H9 (cell line): ENCODE measurements at regions not wholly inside any gene's neighbourhood (a gene's known extent, or its start where the extent isn't known, plus 50 kb on each side); places are given as distances from the start of the nearest gene placed in this dataset.
A peak's percentile ranks its signal among the peaks of the same experiment; 100 is the strongest.

Experiments used
- DNase-seq: peaks from one replicate; pipeline ENCODE4 v3.0.0-alpha.2; 2017
- H2AFZ ChIP-seq: one replicate; pipeline ENCODE4 v1.6.1; 2013; ENCODE audit warnings: mild to moderate bottlenecking, low read length, control low read depth, moderate library complexity
- H2AK5ac ChIP-seq: 2 replicates; pipeline ENCODE4 v1.6.1; 2013; ENCODE audit warnings: low read length, control low read depth, mixed read lengths; ENCODE audit not compliant: insufficient read length
- H2BK120ac ChIP-seq: one replicate; pipeline ENCODE4 v1.6.1; 2013; ENCODE audit warnings: low read depth, mild to moderate bottlenecking, low read length, control low read depth, inconsistent platforms; ENCODE audit not compliant: poor library complexity, severe bottlenecking
- H2BK12ac ChIP-seq: 2 replicates; pipeline ENCODE4 v1.6.1; 2013; ENCODE audit warnings: low read length, control low read depth, mixed read lengths, low read depth; ENCODE audit not compliant: insufficient read length
- H2BK15ac ChIP-seq: 2 replicates; pipeline ENCODE4 v1.6.1; 2013; ENCODE audit warnings: low read depth, low read length, control low read depth
- H2BK20ac ChIP-seq: one replicate; pipeline ENCODE4 v1.6.1; 2013; ENCODE audit warnings: low read depth, mild to moderate bottlenecking, low read length, control low read depth, inconsistent platforms; ENCODE audit not compliant: poor library complexity, severe bottlenecking
- H2BK5ac ChIP-seq: 2 replicates; pipeline ENCODE4 v1.6.1; 2013; ENCODE audit warnings: low read length, control low read depth, mixed read lengths; ENCODE audit not compliant: insufficient read length
- H3K14ac ChIP-seq: 2 replicates; pipeline ENCODE4 v1.6.1; 2013; ENCODE audit warnings: low read length, control low read depth; ENCODE audit not compliant: insufficient read depth
- H3K18ac ChIP-seq: 2 replicates; pipeline ENCODE4 v1.6.1; 2013; ENCODE audit warnings: low read depth, mild to moderate bottlenecking, mixed read lengths, low read length, control low read depth; ENCODE audit not compliant: insufficient read length
- H3K23ac ChIP-seq: 2 replicates; pipeline ENCODE4 v1.6.1; 2013; ENCODE audit warnings: low read length, control low read depth, mixed read lengths, low read depth; ENCODE audit not compliant: insufficient read length
- H3K23me2 ChIP-seq: 2 replicates; pipeline ENCODE4 v1.6.1; 2013; ENCODE audit warnings: low read depth, mild to moderate bottlenecking, mixed read lengths, low read length, control low read depth; ENCODE audit not compliant: insufficient read length, poor library complexity, severe bottlenecking
- H3K27ac ChIP-seq: 2 replicates; pipeline ENCODE4 v1.5.1; 2013; ENCODE audit warnings: low read length, control low read depth, mixed read lengths, low read depth; ENCODE audit not compliant: insufficient read length
- H3K27me3 ChIP-seq: 2 replicates; pipeline ENCODE4 v1.6.1; 2013; ENCODE audit warnings: low read length, control low read depth, inconsistent platforms; ENCODE audit not compliant: insufficient read depth
- H3K4ac ChIP-seq: 2 replicates; pipeline ENCODE4 v1.6.1; 2013; ENCODE audit warnings: low read depth, mild to moderate bottlenecking, control low read depth, inconsistent platforms, low read length, moderate library complexity
- H3K4me1 ChIP-seq: 2 replicates; pipeline ENCODE4 v1.6.1; 2013; ENCODE audit warnings: low read length, control low read depth, inconsistent platforms; ENCODE audit not compliant: insufficient read depth
- H3K4me2 ChIP-seq: 2 replicates; pipeline ENCODE4 v1.6.1; 2013; ENCODE audit warnings: low read length, control low read depth, mixed read lengths; ENCODE audit not compliant: insufficient read length, insufficient read depth
- H3K56ac ChIP-seq: 2 replicates; pipeline ENCODE4 v1.6.1; 2013; ENCODE audit warnings: low read depth, mild to moderate bottlenecking, mixed read lengths, low read length, control low read depth; ENCODE audit not compliant: insufficient read length
- H3K79me1 ChIP-seq: 2 replicates; pipeline ENCODE4 v1.6.1; 2013; ENCODE audit warnings: low read depth, mild to moderate bottlenecking, moderate library complexity, low read length, control low read depth, inconsistent platforms; ENCODE audit not compliant: insufficient read depth, poor library complexity, severe bottlenecking
- H3K79me2 ChIP-seq: 2 replicates; pipeline ENCODE4 v1.6.1; 2013; ENCODE audit warnings: low read length, control low read depth, inconsistent platforms; ENCODE audit not compliant: insufficient read depth
- H3K9ac ChIP-seq: 2 replicates; pipeline ENCODE4 v1.6.1; 2013; ENCODE audit warnings: low read length, control low read depth, mixed read lengths; ENCODE audit not compliant: insufficient read length; ENCODE audit errors: extremely low read depth
- H3K9me3 ChIP-seq: one replicate; pipeline ENCODE4 v1.6.1; 2013; ENCODE audit warnings: low read depth, low read length, inconsistent platforms; ENCODE audit not compliant: control insufficient read depth
- H3T11ph ChIP-seq: one replicate; pipeline ENCODE4 v1.6.1; 2013; ENCODE audit warnings: mild to moderate bottlenecking, low read length, control low read depth, inconsistent platforms
- H4K20me1 ChIP-seq: one replicate; pipeline ENCODE4 v1.6.1; 2013; ENCODE audit not compliant: control insufficient read depth, insufficient read length, insufficient read depth
- H4K5ac ChIP-seq: 2 replicates; pipeline ENCODE4 v1.6.1; 2013; ENCODE audit warnings: low read depth, mild to moderate bottlenecking, mixed read lengths, low read length, control low read depth; ENCODE audit not compliant: insufficient read length
- H4K8ac ChIP-seq: replicated peaks from 2 replicates; pipeline ENCODE4 v1.6.1; 2013; ENCODE audit warnings: low read length, control low read depth, mixed read lengths, low read depth; ENCODE audit not compliant: insufficient read length
- H4K91ac ChIP-seq: 2 replicates; pipeline ENCODE4 v1.6.1; 2013; ENCODE audit warnings: low read depth, mild to moderate bottlenecking, moderate library complexity, mixed read lengths, low read length, control low read depth; ENCODE audit not compliant: insufficient read length
- H3K27ac Mint-ChIP-seq, 3 experiments: 2 replicates in 2 of 3; 3 replicates in 1 of 3; pipeline ENCODE4 v1.8.0; 2020 to 2021; ENCODE audit warnings: mixed read lengths in 3 of 3, mild to moderate bottlenecking in 1 of 3, moderate library complexity in 1 of 3
- H3K27me3 Mint-ChIP-seq: 2 replicates; pipeline ENCODE4 v1.8.0; 2021; ENCODE audit warnings: low read depth, mild to moderate bottlenecking, moderate library complexity, mixed read lengths
- H3K36me3 Mint-ChIP-seq, 3 experiments: 2 replicates in 2 of 3; 3 replicates in 1 of 3; pipeline ENCODE4 v1.8.0; 2020 to 2021; ENCODE audit warnings: low read depth in 3 of 3, mixed read lengths in 3 of 3; ENCODE audit not compliant: insufficient read depth in 1 of 3
- H3K4me1 Mint-ChIP-seq, 2 experiments: 2 replicates each; pipeline ENCODE4 v1.8.0; 2020; ENCODE audit warnings: mixed read lengths in 2 of 2
- H3K4me3 Mint-ChIP-seq, 2 experiments: 2 replicates in 1 of 2; 3 replicates in 1 of 2; pipeline ENCODE4 v1.8.0; 2020 to 2021; ENCODE audit warnings: mild to moderate bottlenecking in 2 of 2, mixed read lengths in 2 of 2, moderate library complexity in 1 of 2
- H3K9me3 Mint-ChIP-seq, 2 experiments: 2 replicates in 1 of 2; 3 replicates in 1 of 2; pipeline ENCODE4 v1.8.0; 2020; ENCODE audit warnings: mild to moderate bottlenecking in 2 of 2, mixed read lengths in 2 of 2, moderate library complexity in 1 of 2
- CTCF ChIP-seq: fragments of 200-600 bp; sonication (generic); conservative IDR thresholded peaks from 3 replicates; pipeline ENCODE4 v1.8.0; 2021; ENCODE audit warnings: antibody characterized with exemption, mild to moderate bottlenecking
- WGBS: extraction: QIAGEN DNeasy Blood & Tissue Kit; methylation state at CpG from one replicate; pipeline ENCODE4 v1.1.7; 2013; ENCODE audit warnings: missing lambda C conversion rate, low lambda C conversion rate, mixed read lengths; ENCODE audit not compliant: insufficient read length; ENCODE audit errors: extremely low coverage; 5-methylcytosine and 5-hydroxymethylcytosine counted together

- Histone ChIP-seq H4K20me1 (no peaks in the 10 kb centered on the region), H3K4ac (no peak overlapping the region), H3K4me2 (peak overlapping the region; percentile 40), H3K23me2 (no peaks in the 10 kb centered on the region), H2BK12ac (no peak overlapping the region), H3K9ac (no peak overlapping the region), H3T11ph (no peak overlapping the region), H2BK20ac (no peak overlapping the region), H3K79me2 (no peaks in the 10 kb centered on the region; the same call in 1 of the 2 replicates), H4K5ac (no peak overlapping the region), H2AK5ac (no peak overlapping the region), H4K8ac (no peak overlapping the region), H2BK120ac (no peak overlapping the region), H4K91ac (no peak overlapping the region), H3K4me1 (peaks cover 2% of the 10 kb centered on the region; the same call in 1 of the 2 replicates), H3K27ac (no peak overlapping the region), H3K56ac (no peak overlapping the region), H3K27me3 (no peaks in the 10 kb centered on the region), H3K79me1 (no peaks in the 10 kb centered on the region), H3K9me3 (no peaks in the 10 kb centered on the region), H2AFZ (no peak overlapping the region), H3K18ac (no peak overlapping the region), H3K23ac (no peak overlapping the region), H3K14ac (no peak overlapping the region), H2BK15ac (no peak overlapping the region), H2BK5ac (no peak overlapping the region)
- Mint-ChIP-seq H3K27ac (peak overlapping the region; percentile 47 to 61 (median 49); a peak in 2 of 7 replicates), H3K27me3 (no peaks in the 10 kb centered on the region), H3K4me1 (peaks cover 54 to 60% of the 10 kb centered on the region in 2 experiments), H3K9me3 (no peaks in the 10 kb centered on the region), H3K36me3 (no peaks in the 10 kb centered on the region), H3K4me3 (peak overlapping the region in 1 of 2 experiments; percentile 46; a peak in 1 of 5 replicates)
- no peak for TF ChIP-seq CTCF
- DNase-seq: no peak
- WGBS: no CpG with 5 or more reads among the region's 1 CpG
Observed at GRCh38 chr4:182179105-182179504, 64.1 kb upstream of the TENM3 start.
